IMR-90 (cell line): ENCODE measurements at regions not wholly inside any gene's neighbourhood (a gene's known extent, or its start where the extent isn't known, plus 50 kb on each side); places are given as distances from the start of the nearest gene placed in this dataset.

Source experiments
- ATAC-seq: fragments of 200-7000 bp; cut with Tn5 transposase; 2 replicates; pipeline ENCODE4 v1.9.1; 2020; ENCODE audit warnings: low read depth, mild to moderate bottlenecking, moderate library complexity
- BruUV-seq: library from RNA; stranded (reverse); fragments of 400-500 nt; replicated peaks from 2 replicates; lab custom pipeline; 2021; lab: Mats Ljungman, UMichigan
- CTCF ChIA-PET: fragments of 300-600 bp; formaldehyde crosslinking; extraction: SDS; loops from one replicate; lab custom pipeline; 2021; ENCODE audit warnings: antibody characterized with exemption; lab: Yijun Ruan, JAX
- POLR2A ChIA-PET: fragments of 300-600 bp; sonication (Branson Sonifier 250); formaldehyde crosslinking; loops from one replicate; lab custom pipeline; 2022; ENCODE audit warnings: antibody characterized with exemption; ENCODE audit not compliant: unreplicated experiment; lab: Charles Lee
- DNase-seq: peaks from one replicate; pipeline ENCODE4 v3.0.0; 2013
- H2AFZ ChIP-seq: replicated peaks from 2 replicates; pipeline ENCODE3; 2013; ENCODE audit warnings: low read length, mild to moderate bottlenecking; ENCODE audit not compliant: poor library complexity
- H2AK5ac ChIP-seq: 2 replicates; pipeline ENCODE4 v1.6.1; 2013; ENCODE audit warnings: low read depth, low read length, inconsistent platforms
- H2AK9ac ChIP-seq: replicated peaks from 2 replicates; pipeline ENCODE3; 2013; ENCODE audit warnings: mild to moderate bottlenecking, low read depth, low read length, moderate library complexity; ENCODE audit not compliant: poor library complexity
- H2BK120ac ChIP-seq: 2 replicates; pipeline ENCODE4 v1.6.1; 2013; ENCODE audit warnings: low read depth, low read length, inconsistent platforms
- H2BK15ac ChIP-seq: 3 replicates; pipeline ENCODE4 v1.6.1; 2013; ENCODE audit warnings: low read depth, low read length, inconsistent platforms
- H2BK20ac ChIP-seq: 2 replicates; pipeline ENCODE4 v1.6.1; 2013; ENCODE audit warnings: low read depth, mild to moderate bottlenecking, inconsistent platforms, low read length, moderate library complexity
- H2BK5ac ChIP-seq: 2 replicates; pipeline ENCODE4 v1.6.1; 2013; ENCODE audit warnings: mild to moderate bottlenecking, low read depth, low read length, inconsistent platforms; ENCODE audit not compliant: poor library complexity, severe bottlenecking
- H3K14ac ChIP-seq: replicated peaks from 2 replicates; pipeline ENCODE4 v1.6.1; 2013; ENCODE audit warnings: low read depth, low read length, inconsistent platforms
- H3K18ac ChIP-seq: 2 replicates; pipeline ENCODE4 v1.6.1; 2013; ENCODE audit warnings: low read depth, low read length, control low read depth
- H3K23ac ChIP-seq: 2 replicates; pipeline ENCODE4 v1.6.1; 2013; ENCODE audit warnings: low read depth, low read length, inconsistent platforms
- H3K27ac ChIP-seq: 2 replicates; pipeline ENCODE4 v1.5.1; 2013; ENCODE audit warnings: mild to moderate bottlenecking, control low read depth, low read length; ENCODE audit not compliant: insufficient read depth
- H3K27me3 ChIP-seq: 2 replicates; pipeline ENCODE4 v1.6.1; 2013; ENCODE audit warnings: low read length; ENCODE audit not compliant: control insufficient read depth, insufficient read depth
- H3K36me3 ChIP-seq: 2 replicates; pipeline ENCODE4 v1.6.1; 2013; ENCODE audit warnings: low read length, mixed read lengths; ENCODE audit not compliant: control insufficient read depth, insufficient read depth
- H3K4ac ChIP-seq: 2 replicates; pipeline ENCODE4 v1.6.1; 2013; ENCODE audit warnings: low read depth, low read length, inconsistent platforms
- H3K4me1 ChIP-seq: 2 replicates; pipeline ENCODE4 v1.6.1; 2013; ENCODE audit warnings: low read length, mixed read lengths; ENCODE audit not compliant: control insufficient read depth, insufficient read depth
- H3K4me2 ChIP-seq: 2 replicates; pipeline ENCODE4 v1.6.1; 2013; ENCODE audit warnings: low read depth, mild to moderate bottlenecking, control low read depth, low read length, moderate library complexity
- H3K4me3 ChIP-seq: 2 replicates; pipeline ENCODE4 v1.5.1; 2013; ENCODE audit warnings: low read depth, mild to moderate bottlenecking, control low read depth, low read length, moderate library complexity; ENCODE audit not compliant: insufficient read depth
- H3K56ac ChIP-seq: 2 replicates; pipeline ENCODE4 v1.6.1; 2013; ENCODE audit warnings: low read length, inconsistent platforms; ENCODE audit not compliant: insufficient read depth; ENCODE audit errors: extremely low read depth
- H3K79me1 ChIP-seq, 2 experiments: 2 replicates each; pipeline ENCODE4 v1.6.1; 2013; ENCODE audit warnings: low read length in 2 of 2, inconsistent platforms in 1 of 2, low read depth in 1 of 2
- H3K9ac ChIP-seq: 2 replicates; pipeline ENCODE4 v1.6.1; 2013; ENCODE audit warnings: low read depth, low read length, control low read depth
- H3K9me1 ChIP-seq: 2 replicates; pipeline ENCODE4 v1.6.1; 2013; ENCODE audit warnings: low read length, inconsistent platforms; ENCODE audit not compliant: insufficient read depth
- H3K9me3 ChIP-seq: 2 replicates; pipeline ENCODE4 v1.6.1; 2013; ENCODE audit warnings: low read length; ENCODE audit not compliant: control insufficient read depth, insufficient read depth
- H4K20me1 ChIP-seq: 2 replicates; pipeline ENCODE4 v1.6.1; 2013; ENCODE audit warnings: low read length, inconsistent platforms; ENCODE audit not compliant: insufficient read depth
- H4K5ac ChIP-seq: 2 replicates; pipeline ENCODE4 v1.6.1; 2013; ENCODE audit warnings: mild to moderate bottlenecking, low read depth, low read length, control low read depth
- H4K8ac ChIP-seq, 2 experiments: 2 replicates each; pipeline ENCODE4 v1.6.1; 2013; ENCODE audit warnings: low read depth in 2 of 2, low read length in 2 of 2, control low read depth in 1 of 2, inconsistent platforms in 1 of 2
- H4K91ac ChIP-seq: 2 replicates; pipeline ENCODE4 v1.6.1; 2013; ENCODE audit warnings: low read depth, low read length, inconsistent platforms; ENCODE audit not compliant: insufficient read depth
- CEBPB ChIP-seq: IDR thresholded peaks from 2 replicates; pipeline ENCODE4 v1.6.1; 2012; ENCODE audit warnings: low read depth, low read length, improper control_type of control experiment
- CHD1 ChIP-seq: IDR thresholded peaks from 2 replicates; pipeline ENCODE4 v1.6.1; 2012; ENCODE audit warnings: low read depth, low read length, improper control_type of control experiment
- MAZ ChIP-seq: IDR thresholded peaks from 2 replicates; pipeline ENCODE4 v1.6.1; 2012; ENCODE audit warnings: low read depth, mild to moderate bottlenecking, low read length, improper control_type of control experiment, moderate library complexity, borderline replicate concordance
- NFE2L2 ChIP-seq: fragments of 150-350 bp; IDR thresholded peaks from 2 replicates; pipeline ENCODE4 v1.6.1; 2016; ENCODE audit warnings: low read depth, mild to moderate bottlenecking, low read length
- POLR2A ChIP-seq: IDR thresholded peaks from 2 replicates; pipeline ENCODE4 v1.6.1; 2012; ENCODE audit warnings: mild to moderate bottlenecking, low read depth, low read length
- RFX5 ChIP-seq: IDR thresholded peaks from 2 replicates; pipeline ENCODE4 v1.8.0; 2012; ENCODE audit warnings: low read depth, mild to moderate bottlenecking, low read length, moderate library complexity
- SMC3 ChIP-seq: fragments of 150-350 bp; IDR thresholded peaks from 2 replicates; pipeline ENCODE4 v1.6.1; 2016; ENCODE audit warnings: low read depth, mild to moderate bottlenecking, antibody characterized with exemption, low read length, moderate library complexity
- WGBS, 2 experiments: methylation state at CpG; one replicate each; pipeline versions ENCODE4 v1.1.5 to v1.1.7; 2013; ENCODE audit warnings: missing lambda C conversion rate in 2 of 2; ENCODE audit not compliant: insufficient read length in 1 of 2; ENCODE audit errors: extremely low coverage in 2 of 2; 5-methylcytosine and 5-hydroxymethylcytosine counted together
- dilution Hi-C: fragments of 300-500 bp; cut with HindIII; formaldehyde crosslinking; loops from one replicate; pipeline ENCODE4 v1.14.3; 2018; ENCODE audit warnings: low sequenced_read_pairs; ENCODE audit not compliant: unreplicated experiment
- in situ Hi-C: fragments of 300-500 bp; cut with MboI; formaldehyde crosslinking; loops from 3 replicates; pipeline ENCODE4 v1.14.3; 2019; ENCODE audit warnings: low sequenced_read_pairs, inconsistent platforms, mixed read lengths
- intact Hi-C: fragments of 100-400 bp; cut with micrococcal nuclease; formaldehyde crosslinking; loops from 2 replicates; pipeline ENCODE4 v1.10.0; 2022
- TF ChIP-seq, protein P1 (sequence below): conservative IDR thresholded peaks from 2 replicates; pipeline ENCODE4 v1.5.1; 2012; ENCODE audit warnings: mild to moderate bottlenecking, low read depth, low read length, improper control_type of control experiment
- TF ChIP-seq, protein P2 (sequence below): fragments of 150-350 bp; IDR thresholded peaks from 2 replicates; pipeline ENCODE4 v1.6.1; 2017; ENCODE audit warnings: mild to moderate bottlenecking, antibody characterized with exemption, low read length, low read depth
- TF ChIP-seq, protein P3 (sequence below): fragments of 150-350 bp; IDR thresholded peaks from 2 replicates; pipeline ENCODE4 v1.6.1; 2016; ENCODE audit warnings: low read depth, mild to moderate bottlenecking, low read length, moderate library complexity, borderline replicate concordance

DNA sequence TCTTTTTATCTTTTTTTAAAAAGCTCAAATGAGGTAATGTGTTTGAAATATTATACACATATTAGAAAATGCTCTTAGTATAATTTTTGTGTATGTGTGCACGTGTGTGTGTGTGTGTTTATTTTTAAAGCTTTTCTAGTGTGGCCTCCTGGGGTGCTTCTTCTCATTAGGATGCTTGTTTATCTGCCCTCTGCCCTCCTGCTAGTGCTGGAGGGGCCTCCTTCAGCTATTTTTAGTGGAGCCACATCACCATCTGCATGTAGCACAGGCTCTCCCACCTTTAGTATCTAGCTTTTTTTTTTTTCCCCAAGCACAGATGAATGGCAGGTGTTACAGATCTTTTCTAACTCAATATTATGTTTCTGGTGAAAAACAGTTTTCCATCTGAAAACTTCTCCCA lies 155.7 kb upstream of the TMEM229A start:
- H3K9me1 ChIP-seq: no peaks in the 10 kb centered on the region
- ChIA-PET CTCF (no interaction called here), POLR2A (no interaction called here)
- H3K4me2 ChIP-seq: no peak overlapping the region
- no peak overlapping the region for H2BK15ac ChIP-seq
- no peak overlapping the region for H2BK5ac ChIP-seq
- H2AFZ ChIP-seq: no peak overlapping the region
- no peak overlapping the region for H4K91ac ChIP-seq
- no peak overlapping the region for H3K27ac ChIP-seq
- no peak overlapping the region for H3K9ac ChIP-seq
- dilution Hi-C loops: no loop called here
- TF ChIP-seq RFX5: no peak
- TF ChIP-seq MAZ: no peak
- TF ChIP-seq, protein P1, sequence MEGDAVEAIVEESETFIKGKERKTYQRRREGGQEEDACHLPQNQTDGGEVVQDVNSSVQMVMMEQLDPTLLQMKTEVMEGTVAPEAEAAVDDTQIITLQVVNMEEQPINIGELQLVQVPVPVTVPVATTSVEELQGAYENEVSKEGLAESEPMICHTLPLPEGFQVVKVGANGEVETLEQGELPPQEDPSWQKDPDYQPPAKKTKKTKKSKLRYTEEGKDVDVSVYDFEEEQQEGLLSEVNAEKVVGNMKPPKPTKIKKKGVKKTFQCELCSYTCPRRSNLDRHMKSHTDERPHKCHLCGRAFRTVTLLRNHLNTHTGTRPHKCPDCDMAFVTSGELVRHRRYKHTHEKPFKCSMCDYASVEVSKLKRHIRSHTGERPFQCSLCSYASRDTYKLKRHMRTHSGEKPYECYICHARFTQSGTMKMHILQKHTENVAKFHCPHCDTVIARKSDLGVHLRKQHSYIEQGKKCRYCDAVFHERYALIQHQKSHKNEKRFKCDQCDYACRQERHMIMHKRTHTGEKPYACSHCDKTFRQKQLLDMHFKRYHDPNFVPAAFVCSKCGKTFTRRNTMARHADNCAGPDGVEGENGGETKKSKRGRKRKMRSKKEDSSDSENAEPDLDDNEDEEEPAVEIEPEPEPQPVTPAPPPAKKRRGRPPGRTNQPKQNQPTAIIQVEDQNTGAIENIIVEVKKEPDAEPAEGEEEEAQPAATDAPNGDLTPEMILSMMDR: no peak
- no peak for TF ChIP-seq CEBPB
- TF ChIP-seq CHD1: no peak
- TF ChIP-seq, protein P2, sequence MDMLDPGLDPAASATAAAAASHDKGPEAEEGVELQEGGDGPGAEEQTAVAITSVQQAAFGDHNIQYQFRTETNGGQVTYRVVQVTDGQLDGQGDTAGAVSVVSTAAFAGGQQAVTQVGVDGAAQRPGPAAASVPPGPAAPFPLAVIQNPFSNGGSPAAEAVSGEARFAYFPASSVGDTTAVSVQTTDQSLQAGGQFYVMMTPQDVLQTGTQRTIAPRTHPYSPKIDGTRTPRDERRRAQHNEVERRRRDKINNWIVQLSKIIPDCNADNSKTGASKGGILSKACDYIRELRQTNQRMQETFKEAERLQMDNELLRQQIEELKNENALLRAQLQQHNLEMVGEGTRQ: no peak
- no peak for TF ChIP-seq POLR2A
- TF ChIP-seq SMC3: no peak
- TF ChIP-seq, protein P3, sequence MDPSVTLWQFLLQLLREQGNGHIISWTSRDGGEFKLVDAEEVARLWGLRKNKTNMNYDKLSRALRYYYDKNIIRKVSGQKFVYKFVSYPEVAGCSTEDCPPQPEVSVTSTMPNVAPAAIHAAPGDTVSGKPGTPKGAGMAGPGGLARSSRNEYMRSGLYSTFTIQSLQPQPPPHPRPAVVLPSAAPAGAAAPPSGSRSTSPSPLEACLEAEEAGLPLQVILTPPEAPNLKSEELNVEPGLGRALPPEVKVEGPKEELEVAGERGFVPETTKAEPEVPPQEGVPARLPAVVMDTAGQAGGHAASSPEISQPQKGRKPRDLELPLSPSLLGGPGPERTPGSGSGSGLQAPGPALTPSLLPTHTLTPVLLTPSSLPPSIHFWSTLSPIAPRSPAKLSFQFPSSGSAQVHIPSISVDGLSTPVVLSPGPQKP: no peak
- TF ChIP-seq NFE2L2: no peak
- ATAC-seq (no peak), DNase-seq (no peak)
- H2BK20ac ChIP-seq: no peak overlapping the region
- H3K14ac ChIP-seq: no peak overlapping the region
- H3K27me3 ChIP-seq: no peaks in the 10 kb centered on the region
- no peak overlapping the region for H3K4ac ChIP-seq
- intact Hi-C loops: no loop called here
- H3K18ac ChIP-seq: no peak overlapping the region
- no peaks in the 10 kb centered on the region for H3K79me1 ChIP-seq
- H3K36me3 ChIP-seq: no peaks in the 10 kb centered on the region
- no peak overlapping the region for H2AK5ac ChIP-seq
- H4K20me1 ChIP-seq: no peaks in the 10 kb centered on the region
- no peaks in the 10 kb centered on the region for H3K9me3 ChIP-seq
- H3K4me1 ChIP-seq: no peaks in the 10 kb centered on the region
- H2BK120ac ChIP-seq: no peak overlapping the region
- no TSS peak for BruUV-seq
- H3K56ac ChIP-seq: no peak overlapping the region
- no CpG with 5 or more reads among the region's 1 CpG for WGBS, 2 experiments
- H3K4me3 ChIP-seq: no peak overlapping the region
- no peak overlapping the region for H3K23ac ChIP-seq
- no peak overlapping the region for H2AK9ac ChIP-seq
- in situ Hi-C loops: no loop called here
- H4K5ac ChIP-seq: no peak overlapping the region
- no peak overlapping the region for H4K8ac ChIP-seq
